GM21825 (cell line): ENCODE measurements at regions not wholly inside any gene's neighbourhood (a gene's known extent, or its start where the extent isn't known, plus 50 kb on each side); places are given as distances from the start of the nearest gene placed in this dataset.
"Not testable (repeated sequence)": the region's sequence is repeated elsewhere in the genome, so short reads cannot be mapped to it uniquely, and the experiment has no call there.

Experiments used
- ATAC-seq: cut with Tn5 transposase; IDR thresholded peaks from one replicate; pipeline ENCODE4 v1.9.1; 2021; ENCODE audit warnings: mild to moderate bottlenecking, moderate library complexity; ENCODE audit not compliant: unreplicated experiment

- ATAC-seq, result not testable (repeated sequence)
Observed at GRCh38 chr4:189706821-189707220, 233.9 kb upstream of the FRG1 start.

- not testable (repeated sequence) for ATAC-seq
Observed at GRCh38 chr4:189707227-189707626, 233.4 kb upstream of the FRG1 start.

- not testable (repeated sequence) for ATAC-seq
Observed at GRCh38 chr4:189711956-189712355, 228.7 kb upstream of the FRG1 start.

- not testable (repeated sequence) for ATAC-seq
Observed at GRCh38 chr4:189721016-189721993, 219.4 kb upstream of the FRG1 start.

GRCh38 chr4:189722324-189723003, 218.2 kb upstream of the FRG1 start:
- ATAC-seq, result not testable (repeated sequence)

GRCh38 chr4:189727982-189728638, 212.6 kb upstream of the FRG1 start:
- ATAC-seq, result not testable (repeated sequence)

GRCh38 chr4:189731989-189732388, 208.7 kb upstream of the FRG1 start:
- ATAC-seq, result not testable (repeated sequence)

GRCh38 chr4:189733507-189733906, 207.2 kb upstream of the FRG1 start:
- not testable (repeated sequence) for ATAC-seq

- not testable (repeated sequence) for ATAC-seq
Observed at GRCh38 chr4:189734648-189735267, 205.9 kb upstream of the FRG1 start.

GRCh38 chr4:189736656-189737055, 204.0 kb upstream of the FRG1 start:
- ATAC-seq, result not testable (repeated sequence)

- ATAC-seq, result not testable (repeated sequence)
Observed at GRCh38 chr4:189740118-189740517, 200.6 kb upstream of the FRG1 start.

- ATAC-seq, result no peak
Observed at GRCh38 chr4:189740873-189741272, 199.8 kb upstream of the FRG1 start.

GRCh38 chr4:189753092-189753491, 187.6 kb upstream of the FRG1 start:
- not testable (repeated sequence) for ATAC-seq

GRCh38 chr4:189763583-189763982, 177.1 kb upstream of the FRG1 start:
- ATAC-seq, result no peak

- ATAC-seq, result no peak
Observed at GRCh38 chr4:189765301-189765700, 175.4 kb upstream of the FRG1 start.

- no peak for ATAC-seq
Observed at GRCh38 chr4:189765736-189766135, 174.9 kb upstream of the FRG1 start.

- ATAC-seq, result no peak
Observed at GRCh38 chr4:189767941-189768340, 172.7 kb upstream of the FRG1 start.

GRCh38 chr4:189769131-189769530, 171.5 kb upstream of the FRG1 start:
- no peak for ATAC-seq

- ATAC-seq, result no peak
Observed at GRCh38 chr4:189771696-189772361, 168.8 kb upstream of the FRG1 start.

GRCh38 chr4:189773909-189774308, 166.8 kb upstream of the FRG1 start:
- ATAC-seq, result no peak
